ENCODE measurements at regions not wholly inside any gene's neighbourhood (a gene's known extent, or its start where the extent isn't known, plus 50 kb on each side); places are given as distances from the start of the nearest gene placed in this dataset.

- DNase-seq = no peak
Measured at GRCh38 chr6:166687879-166688205, 60.8 kb upstream of the RPS6KA2 start.

- no peak for DNase-seq
Measured at GRCh38 chr6:166687070-166687878, 60.2 kb upstream of the RPS6KA2 start.

- no peak for DNase-seq
Measured at GRCh38 chr6:166686317-166686716, 59.3 kb upstream of the RPS6KA2 start.

GRCh38 chr6:166684866-166685265 lies 57.8 kb upstream of the RPS6KA2 start:
- DNase-seq = no peak

- DNase-seq = no peak
Measured at GRCh38 chr6:166684170-166684569, 57.1 kb upstream of the RPS6KA2 start.

GRCh38 chr6:166683477-166683876 lies 56.4 kb upstream of the RPS6KA2 start:
- DNase-seq = no peak

- no peak for DNase-seq
Measured at GRCh38 chr6:166679566-166679965, 52.5 kb upstream of the RPS6KA2 start.

- no peak for DNase-seq
Measured at GRCh38 chr6:166678426-166678825, 51.4 kb upstream of the RPS6KA2 start.

- DNase-seq = no peak
Measured at GRCh38 chr6:166677941-166678340, 50.9 kb upstream of the RPS6KA2 start.

All from NCI-H69 (cell line).